KOPT-K1 (cell line): ENCODE measurements at regions not wholly inside any gene's neighbourhood (a gene's known extent, or its start where the extent isn't known, plus 50 kb on each side); places are given as distances from the start of the nearest gene placed in this dataset.
"Not testable (repeated sequence)": the region's sequence is repeated elsewhere in the genome, so short reads cannot be mapped to it uniquely, and the experiment has no call there.

Experiments used
- H3K27ac ChIP-seq: fragments of 200-600 bp; sonication (generic); 2 replicates; pipeline ENCODE4 v1.5.1; 2016; ENCODE audit warnings: antibody characterized with exemption, mild to moderate bottlenecking, low read depth, low read length; ENCODE audit not compliant: poor library complexity, severe bottlenecking
- H3K36me3 ChIP-seq: fragments of 200-600 bp; sonication (generic); 2 replicates; pipeline ENCODE4 v1.5.1; 2017; ENCODE audit warnings: antibody characterized with exemption, mild to moderate bottlenecking, low read length, moderate library complexity; ENCODE audit not compliant: insufficient read depth
- H3K9me3 ChIP-seq: fragments of 200-600 bp; sonication (generic); 2 replicates; pipeline ENCODE4 v1.5.1; 2017; ENCODE audit warnings: antibody characterized with exemption, low read length, mild to moderate bottlenecking; ENCODE audit not compliant: insufficient read depth, poor library complexity, severe bottlenecking

DNA sequence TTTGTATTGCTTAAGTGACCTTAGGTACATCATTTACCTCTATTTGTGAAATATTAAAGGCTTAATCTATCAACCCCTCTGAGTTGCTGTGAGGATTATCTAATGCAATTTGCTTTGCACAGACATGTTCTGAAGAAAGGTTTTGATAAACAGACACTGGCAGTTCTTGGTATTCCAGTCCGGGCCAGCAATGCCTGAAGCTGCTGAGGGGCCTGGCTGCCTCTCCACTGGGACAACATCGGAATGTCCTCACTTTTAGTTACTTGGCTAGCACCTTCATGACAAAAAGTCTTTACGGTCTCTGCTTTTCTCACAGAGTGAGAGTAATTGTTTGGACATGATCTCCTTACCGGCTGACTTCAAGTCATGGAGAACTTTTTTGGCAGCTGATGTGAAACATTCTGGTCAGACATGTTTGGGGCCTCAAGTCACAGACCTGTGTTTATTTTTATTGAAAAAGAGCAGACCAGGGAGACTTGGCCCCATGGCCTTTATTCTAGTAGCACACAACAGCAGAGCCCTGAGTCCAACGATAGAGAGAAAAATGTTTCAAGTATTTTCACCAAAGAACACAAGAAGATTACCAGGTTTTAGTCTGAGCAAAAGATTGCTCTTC, 1112.3 kb upstream of the FANCL start:
- Histone ChIP-seq H3K9me3 (no peaks in the 10 kb centered on the region), H3K27ac (no peak overlapping the region), H3K36me3 (no peaks in the 10 kb centered on the region)

GRCh38 chr2:59342166-59342565, 1101.0 kb upstream of the FANCL start:
- Histone ChIP-seq H3K27ac (no peak overlapping the region), H3K36me3 (no peaks in the 10 kb centered on the region), H3K9me3 (no peaks in the 10 kb centered on the region)

DNA sequence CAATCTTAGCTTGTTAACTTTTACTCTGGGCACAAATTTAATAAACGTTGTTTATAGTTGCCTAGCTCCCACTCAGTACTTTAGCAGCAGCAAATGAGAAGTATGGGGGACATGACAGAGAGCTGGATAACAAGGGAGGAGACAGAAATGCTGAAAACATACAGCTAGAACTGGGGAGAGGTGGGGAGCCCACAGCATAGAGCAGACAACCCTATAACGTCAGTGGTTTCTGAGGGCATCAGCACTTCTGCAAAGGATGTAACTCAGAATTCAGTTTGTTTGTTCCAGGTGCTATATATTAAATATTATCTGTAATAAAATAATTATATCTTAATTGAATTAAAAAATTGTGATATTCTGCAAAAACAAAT, 1098.7 kb upstream of the FANCL start:
- no peak overlapping the region for H3K27ac ChIP-seq

DNA sequence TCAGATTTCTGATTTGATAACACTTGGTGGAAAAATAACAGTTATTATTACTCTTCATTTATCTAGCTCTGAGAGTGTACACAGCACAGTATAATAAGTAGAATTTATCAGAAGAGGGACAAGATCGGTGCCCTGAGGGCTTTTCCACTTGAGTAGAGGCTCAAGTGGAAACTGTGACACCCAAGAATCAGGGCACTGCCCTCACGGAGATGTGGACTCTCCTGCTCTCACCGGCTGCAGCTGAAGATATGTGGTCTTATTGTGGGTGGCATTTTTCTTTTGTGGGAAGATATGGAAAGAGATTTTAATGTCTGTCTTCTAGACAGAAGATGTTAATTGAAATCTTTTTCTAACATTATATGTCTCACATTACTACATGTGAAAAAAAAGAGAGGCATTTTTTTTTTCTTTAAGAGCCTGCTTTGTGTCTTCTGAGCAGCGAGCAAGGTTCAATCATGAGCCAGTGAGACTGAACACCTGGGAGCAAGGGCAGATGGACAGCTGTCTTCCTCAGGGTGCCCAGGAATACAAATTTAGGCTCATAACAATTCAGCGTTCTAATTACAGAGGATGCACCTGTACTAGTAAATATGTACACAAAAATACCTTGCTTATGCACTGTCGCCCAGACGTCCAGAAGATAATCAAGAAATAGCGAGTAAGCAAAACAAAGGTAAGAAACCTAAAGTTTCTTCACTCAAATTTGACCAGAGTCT, 1098.2 kb upstream of the FANCL start:
- H3K36me3 ChIP-seq, result no peaks in the 10 kb centered on the region
- no peak overlapping the region for H3K27ac ChIP-seq
- no peaks in the 10 kb centered on the region for H3K9me3 ChIP-seq

More for the DNA sequence above, 1098.7 kb upstream of the FANCL start:
- no peaks in the 10 kb centered on the region for H3K36me3 ChIP-seq
- no peaks in the 10 kb centered on the region for H3K9me3 ChIP-seq

- Histone ChIP-seq H3K36me3 (no peaks in the 10 kb centered on the region), H3K9me3 (no peaks in the 10 kb centered on the region), H3K27ac (no peak overlapping the region)
Measured at GRCh38 chr2:59333007-59333406, 1091.9 kb upstream of the FANCL start.

DNA sequence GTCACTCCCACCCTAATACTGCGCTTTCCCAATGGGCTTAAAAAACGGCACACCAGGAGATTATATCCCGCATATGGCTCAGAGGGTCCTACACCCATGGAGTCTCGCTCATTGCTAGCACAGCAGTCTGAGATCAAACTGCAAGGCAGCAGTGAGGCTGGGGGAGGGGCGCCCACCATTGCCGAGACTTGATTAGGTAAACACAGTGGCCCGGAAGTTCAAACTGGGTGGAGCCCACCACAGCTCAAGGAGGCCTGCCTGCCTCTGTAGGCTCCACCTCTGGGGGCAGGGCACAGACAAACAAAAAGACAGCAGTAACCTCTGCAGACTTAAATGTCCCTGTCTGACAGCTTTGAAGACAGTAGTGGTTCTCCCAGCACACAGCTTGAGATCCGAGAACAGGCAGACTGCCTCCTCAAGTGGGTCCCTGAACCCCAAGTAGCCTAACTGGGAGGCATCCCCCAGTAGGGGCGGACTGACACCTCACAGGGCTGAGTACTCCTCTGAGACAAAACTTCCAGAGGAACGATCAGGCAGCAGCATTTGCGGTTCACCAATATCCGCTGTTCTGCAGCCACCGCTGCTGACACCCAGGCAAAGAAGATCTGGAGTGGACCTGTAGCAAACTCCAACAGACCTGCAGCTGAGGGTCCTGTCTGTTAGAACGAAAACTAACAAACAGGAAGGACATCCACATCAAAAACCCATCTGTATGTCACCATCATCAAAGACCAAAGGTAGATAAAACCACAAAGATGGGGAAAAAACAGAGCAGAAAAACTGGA, 1085.6 kb upstream of the FANCL start:
- not testable (repeated sequence) for H3K27ac ChIP-seq, H3K36me3 ChIP-seq, H3K9me3 ChIP-seq

DNA sequence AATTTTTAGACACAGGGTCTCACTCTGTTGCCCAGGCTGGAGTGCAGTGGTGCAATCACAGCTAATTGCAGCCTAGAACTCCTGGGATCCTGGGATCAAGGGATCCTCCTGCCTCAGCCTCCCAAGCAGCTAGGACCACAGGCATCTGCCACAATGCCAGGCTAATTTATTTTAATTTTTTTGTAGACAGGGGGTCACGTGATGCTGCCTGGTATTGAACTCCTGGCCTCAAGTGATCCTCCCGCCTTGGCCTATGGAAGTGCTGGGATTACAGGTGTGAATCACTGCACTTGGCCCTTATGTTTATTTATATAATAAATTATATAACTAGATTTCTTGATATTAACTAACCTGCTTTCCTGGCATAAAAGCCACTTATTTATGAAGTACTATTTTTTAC, 1081.7 kb upstream of the FANCL start:
- Histone ChIP-seq H3K36me3 (no peaks in the 10 kb centered on the region), H3K9me3 (no peaks in the 10 kb centered on the region), H3K27ac (no peak overlapping the region)

GRCh38 chr2:59322005-59322404, 1080.9 kb upstream of the FANCL start:
- Histone ChIP-seq H3K9me3 (no peaks in the 10 kb centered on the region), H3K36me3 (no peaks in the 10 kb centered on the region), H3K27ac (no peak overlapping the region)

GRCh38 chr2:59314031-59314766, 1073.1 kb upstream of the FANCL start:
- Histone ChIP-seq H3K27ac (no peak overlapping the region), H3K36me3 (no peaks in the 10 kb centered on the region), H3K9me3 (no peaks in the 10 kb centered on the region)

DNA sequence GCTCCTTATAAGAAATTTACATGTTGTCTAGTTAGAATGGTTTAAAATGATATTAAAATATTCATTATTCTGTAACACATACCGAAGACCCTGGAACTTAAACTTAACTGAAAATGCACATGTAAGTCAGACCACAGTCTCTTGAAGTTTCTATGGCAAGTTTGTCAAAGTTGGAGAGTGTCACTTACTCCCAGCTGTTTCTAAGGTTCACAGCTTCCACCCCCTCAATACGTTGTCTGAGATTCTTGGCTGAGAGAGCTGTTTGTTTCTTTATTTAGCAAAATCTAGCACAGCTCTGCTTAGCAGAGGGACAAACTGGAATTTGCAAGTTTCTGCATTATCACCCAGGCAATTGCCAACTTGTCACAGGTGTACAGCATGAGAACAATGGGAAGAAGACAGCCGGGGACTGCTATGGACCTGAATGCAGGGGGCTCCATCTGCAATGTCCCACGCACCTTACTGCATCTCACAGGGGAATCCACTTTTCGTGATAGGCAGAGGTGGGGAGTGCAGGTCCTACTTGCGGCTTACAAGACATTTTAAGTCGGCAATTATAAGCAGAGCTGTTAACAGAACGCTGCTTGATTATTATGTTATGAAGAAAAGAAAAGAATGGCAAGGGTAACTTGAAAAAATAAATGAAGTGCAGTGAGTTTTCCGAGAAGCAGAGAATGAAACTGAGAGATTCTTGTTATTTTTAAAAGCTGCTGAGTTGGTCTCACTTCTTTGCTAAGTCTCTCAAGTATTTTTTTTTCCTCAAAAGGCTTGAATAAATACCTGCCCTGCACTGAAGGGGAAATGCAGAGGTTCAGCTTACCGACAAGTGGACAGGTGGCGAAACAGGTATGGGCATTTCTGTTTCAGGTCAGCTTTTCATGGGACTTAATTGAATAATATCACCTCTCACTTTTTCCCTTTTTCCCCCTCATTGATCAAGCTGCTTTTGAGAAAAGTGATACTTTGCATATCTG, 1072.1 kb upstream of the FANCL start:
- no peaks in the 10 kb centered on the region for H3K36me3 ChIP-seq

DNA sequence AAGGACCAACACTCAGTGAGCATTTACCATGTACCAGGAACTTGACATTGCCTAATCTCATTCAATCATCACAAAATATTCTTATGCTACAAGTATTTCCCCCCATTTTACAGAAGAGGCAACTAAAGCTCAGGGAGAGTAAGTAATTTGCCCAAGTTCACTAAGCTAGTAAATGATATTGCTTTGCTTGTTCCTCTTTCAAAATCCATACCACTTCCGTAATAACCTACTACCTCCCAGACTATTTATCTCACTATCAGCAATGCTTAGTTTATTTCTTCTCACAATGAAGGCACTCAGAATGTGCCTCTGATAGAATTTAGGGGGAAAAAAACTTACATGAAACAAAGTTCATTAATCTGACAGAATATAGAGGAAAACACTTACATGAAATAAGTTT, 1070.9 kb upstream of the FANCL start:
- Histone ChIP-seq H3K36me3 (no peaks in the 10 kb centered on the region), H3K27ac (no peak overlapping the region), H3K9me3 (no peaks in the 10 kb centered on the region)

More for the DNA sequence above, 1072.1 kb upstream of the FANCL start:
- H3K9me3 ChIP-seq, result no peaks in the 10 kb centered on the region
- H3K27ac ChIP-seq, result no peak overlapping the region

DNA sequence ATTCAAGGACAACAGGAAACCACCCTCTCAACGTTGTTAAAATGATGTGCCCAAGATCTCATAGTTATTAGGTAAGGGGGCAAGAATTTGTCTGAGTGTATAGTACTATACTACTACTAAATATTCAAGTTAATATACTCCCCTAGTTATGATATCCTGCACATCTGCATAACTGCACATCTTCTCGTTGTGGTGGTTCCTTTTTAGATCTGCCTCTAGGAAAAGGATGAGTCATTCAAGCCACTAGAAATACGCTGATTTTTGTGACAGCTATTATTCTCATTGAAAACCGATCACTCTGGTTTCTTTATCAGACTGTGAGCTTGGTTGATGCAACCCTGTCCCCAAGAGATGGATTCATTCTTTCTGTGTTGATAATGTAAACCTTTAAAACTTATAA, 1067.0 kb upstream of the FANCL start:
- Histone ChIP-seq H3K36me3 (no peaks in the 10 kb centered on the region), H3K27ac (no peak overlapping the region), H3K9me3 (no peaks in the 10 kb centered on the region)

DNA sequence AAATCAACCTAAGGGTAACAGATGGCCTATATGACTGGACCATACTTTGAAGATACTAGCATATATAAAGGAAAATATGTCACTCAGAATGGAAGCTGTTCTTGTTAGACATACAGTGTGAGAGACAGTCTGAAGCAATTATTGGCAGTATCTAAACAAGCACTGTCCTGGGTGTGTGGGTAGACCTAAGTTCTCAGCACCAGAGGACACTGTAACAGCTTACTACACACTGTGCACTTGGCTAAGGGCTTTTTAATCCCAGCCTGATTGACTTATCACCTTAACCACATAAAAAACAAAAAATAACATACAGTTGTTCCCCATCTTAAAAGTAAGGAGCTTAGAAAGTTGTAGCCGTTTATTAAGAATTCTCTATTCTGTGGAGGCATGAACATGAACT, 1066.1 kb upstream of the FANCL start:
- no peak overlapping the region for H3K27ac ChIP-seq
- no peaks in the 10 kb centered on the region for H3K9me3 ChIP-seq
- H3K36me3 ChIP-seq, result no peaks in the 10 kb centered on the region

DNA sequence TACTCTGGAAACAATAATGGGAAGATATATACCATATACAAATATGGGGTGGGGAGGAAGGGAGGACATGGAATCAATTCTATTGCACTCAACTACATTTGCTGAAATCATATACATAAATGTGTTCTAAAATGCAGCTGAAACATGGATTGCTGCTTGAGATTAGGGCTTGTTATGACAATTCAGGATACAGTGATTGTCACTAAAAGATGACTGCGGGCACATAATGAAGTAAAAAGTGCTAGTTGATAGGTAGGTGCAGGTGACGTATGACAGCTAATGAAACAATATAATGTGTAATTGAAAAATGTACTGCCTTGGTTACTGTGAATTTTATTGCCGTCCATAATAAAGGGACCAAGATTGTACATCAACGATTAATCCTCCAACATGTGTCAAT, 1062.1 kb upstream of the FANCL start:
- no peak overlapping the region for H3K27ac ChIP-seq
- no peaks in the 10 kb centered on the region for H3K36me3 ChIP-seq
- H3K9me3 ChIP-seq, result no peaks in the 10 kb centered on the region
